GM12865 (cell line): ENCODE measurements at regions not wholly inside any gene's neighbourhood (a gene's known extent, or its start where the extent isn't known, plus 50 kb on each side); places are given as distances from the start of the nearest gene placed in this dataset.

Experiments
- DNase-seq: peaks from one replicate; pipeline ENCODE4 v3.0.0; 2010; ENCODE audit warnings: low read depth
- H3K4me3 ChIP-seq: 2 replicates; pipeline ENCODE4 v1.5.1; 2011; ENCODE audit warnings: mild to moderate bottlenecking, low read depth, low read length, control low read depth
- CTCF ChIP-seq: IDR thresholded peaks from 2 replicates; pipeline ENCODE4 v1.5.1; 2011; ENCODE audit warnings: low read length, control low read depth, low read depth, inconsistent platforms; ENCODE audit not compliant: insufficient read depth; ENCODE audit errors: missing control alignments

- DNase-seq: no peak
- TF ChIP-seq CTCF: no peak
- H3K4me3 ChIP-seq: no peak overlapping the region
Observed at GRCh38 chr1:181264821-181265220, 176.3 kb downstream of the IER5 start.

- H3K4me3 ChIP-seq: no peak overlapping the region
- TF ChIP-seq CTCF: no peak
- DNase-seq: no peak
Observed at GRCh38 chr1:181284978-181285377, 196.5 kb downstream of the IER5 start.

GRCh38 chr1:181295217-181295616 lies 188.1 kb upstream of the CACNA1E start:
- TF ChIP-seq CTCF: no peak
- no peak for DNase-seq
- H3K4me3 ChIP-seq: no peak overlapping the region

- DNase-seq: no peak
- no peak for TF ChIP-seq CTCF
- H3K4me3 ChIP-seq: no peak overlapping the region
Observed at GRCh38 chr1:181296180-181296579, 187.1 kb upstream of the CACNA1E start.

- DNase-seq: no peak
- TF ChIP-seq CTCF: no peak
- H3K4me3 ChIP-seq: no peak overlapping the region
Observed at GRCh38 chr1:181308098-181308497, 175.2 kb upstream of the CACNA1E start.

- no peak overlapping the region for H3K4me3 ChIP-seq
- no peak for TF ChIP-seq CTCF
- DNase-seq: no peak
Observed at GRCh38 chr1:181310560-181310959, 172.8 kb upstream of the CACNA1E start.

GRCh38 chr1:181312946-181313345 lies 170.4 kb upstream of the CACNA1E start:
- no peak for DNase-seq
- H3K4me3 ChIP-seq: no peak overlapping the region
- TF ChIP-seq CTCF: no peak
